GM21526 (cell line): ENCODE measurements at regions not wholly inside any gene's neighbourhood (a gene's known extent, or its start where the extent isn't known, plus 50 kb on each side); places are given as distances from the start of the nearest gene placed in this dataset.
"Not testable (repeated sequence)": the region's sequence is repeated elsewhere in the genome, so short reads cannot be mapped to it uniquely, and the experiment has no call there.

Experiments used
- ATAC-seq: cut with Tn5 transposase; IDR thresholded peaks from one replicate; pipeline ENCODE4 v1.9.1; 2021; ENCODE audit warnings: moderate library complexity; ENCODE audit not compliant: unreplicated experiment, low FRiP score

GRCh38 chr11:24390016-24390415 is 106.8 kb upstream of the LUZP2 start:
- no peak for ATAC-seq

DNA sequence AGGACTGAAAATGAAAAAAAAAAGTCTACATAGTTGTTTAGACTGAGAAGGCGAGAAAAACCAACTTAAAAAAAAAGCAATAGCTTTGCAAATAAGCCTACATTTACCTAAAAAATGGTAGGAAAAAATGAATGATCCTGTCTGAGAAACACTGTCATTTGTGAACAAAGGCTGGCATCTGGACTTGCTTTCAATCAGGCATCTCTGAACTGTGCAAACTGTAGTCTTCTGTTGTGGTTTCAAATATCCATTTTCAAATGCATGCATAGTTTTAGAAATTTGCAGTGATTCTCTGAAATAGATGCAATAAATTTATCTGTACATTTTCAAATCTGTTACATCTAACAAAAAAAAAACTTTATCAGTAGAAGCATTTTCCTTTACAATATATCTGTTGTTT is 106.1 kb upstream of the LUZP2 start:
- ATAC-seq: no peak

DNA sequence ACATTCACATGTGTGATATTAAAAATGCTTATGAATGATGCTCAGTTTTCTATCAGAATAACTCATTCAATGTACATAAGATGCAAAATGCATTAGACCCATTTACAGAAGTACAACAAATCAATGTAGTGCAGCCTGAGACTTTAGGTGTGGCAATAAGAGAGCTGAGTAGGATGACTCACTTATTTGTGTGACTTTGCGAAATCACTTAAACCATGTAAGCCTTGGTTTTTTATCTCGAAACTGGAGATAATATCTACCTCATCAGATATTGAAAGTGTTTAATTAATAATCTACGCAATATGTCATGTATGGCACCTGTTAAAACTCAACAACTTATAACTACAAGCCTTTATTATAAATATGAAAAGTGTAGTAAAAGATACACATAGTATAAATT is 105.7 kb upstream of the LUZP2 start:
- ATAC-seq: no peak

DNA sequence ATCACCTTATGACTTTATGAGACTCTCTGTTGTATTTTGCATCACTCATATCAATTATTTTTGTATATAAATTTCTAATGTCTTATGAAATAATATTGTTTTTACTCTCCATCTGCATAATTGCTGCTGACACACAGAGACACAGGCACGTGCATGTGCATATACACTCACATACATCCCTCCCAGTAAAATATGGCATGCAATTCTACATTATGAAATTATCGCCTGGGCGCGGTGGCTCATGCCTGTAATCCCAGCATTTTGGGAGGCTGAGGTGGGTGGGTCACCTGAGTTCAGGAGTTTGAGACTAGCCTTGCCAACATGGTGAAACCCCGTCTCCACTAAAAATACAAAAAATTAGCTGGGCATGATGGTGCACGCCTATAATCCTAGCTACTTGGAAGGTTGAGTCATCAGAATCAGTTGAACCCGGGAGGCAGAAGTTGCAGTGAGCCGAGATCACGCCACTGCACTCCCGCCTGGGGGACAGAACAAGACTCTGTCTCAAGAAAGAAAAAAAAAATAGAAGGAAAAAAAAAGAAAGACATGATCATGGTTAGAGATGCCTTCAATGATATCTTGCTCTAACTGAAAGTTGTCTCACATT is 96.7 kb upstream of the LUZP2 start:
- ATAC-seq: no peak

DNA sequence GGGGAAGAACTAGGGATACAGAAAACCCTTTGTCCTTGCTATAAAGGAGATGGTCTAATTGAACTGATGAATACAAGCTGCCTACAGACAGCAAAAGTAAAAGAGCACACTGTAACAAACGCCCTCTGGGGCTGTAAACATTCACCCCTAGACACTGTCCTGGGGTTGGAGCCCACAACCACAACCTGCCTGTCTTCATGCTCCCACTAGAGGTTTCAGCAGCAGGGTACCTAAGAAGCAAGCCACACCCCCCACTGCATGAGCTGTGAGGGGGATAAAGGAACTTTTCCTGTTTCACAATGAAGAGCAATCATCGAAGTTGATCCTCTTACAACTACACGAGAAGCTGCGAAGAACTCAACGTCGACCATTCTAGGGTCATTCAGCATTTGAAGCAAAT is 90.5 kb upstream of the LUZP2 start:
- no peak for ATAC-seq

GRCh38 chr11:24406980-24407379 is 89.9 kb upstream of the LUZP2 start:
- no peak for ATAC-seq

GRCh38 chr11:24407733-24408132 is 89.1 kb upstream of the LUZP2 start:
- no peak for ATAC-seq

DNA sequence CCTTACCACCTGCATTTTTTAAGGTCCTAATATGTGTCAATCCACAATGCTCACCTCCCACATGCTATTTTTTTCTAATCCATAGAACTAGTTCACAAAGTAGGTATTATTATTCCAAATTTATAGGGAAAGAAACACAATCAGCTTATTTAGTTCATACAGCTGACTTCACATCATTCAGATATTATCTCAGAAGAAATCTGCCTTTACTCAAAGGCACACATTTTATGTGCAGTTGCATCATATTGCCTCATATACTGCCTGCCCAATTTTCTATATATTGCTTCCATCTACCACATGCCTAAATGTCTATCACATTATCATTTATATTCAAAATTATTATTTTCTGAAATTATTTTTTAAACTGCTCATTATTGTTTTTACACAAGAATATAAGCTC is 88.7 kb upstream of the LUZP2 start:
- no peak for ATAC-seq

- no peak for ATAC-seq
These were observed 85.1 kb upstream of the LUZP2 start for GRCh38 chr11:24411791-24412190.

- ATAC-seq: no peak
These were observed 84.1 kb upstream of the LUZP2 start for GRCh38 chr11:24412722-24413121.

DNA sequence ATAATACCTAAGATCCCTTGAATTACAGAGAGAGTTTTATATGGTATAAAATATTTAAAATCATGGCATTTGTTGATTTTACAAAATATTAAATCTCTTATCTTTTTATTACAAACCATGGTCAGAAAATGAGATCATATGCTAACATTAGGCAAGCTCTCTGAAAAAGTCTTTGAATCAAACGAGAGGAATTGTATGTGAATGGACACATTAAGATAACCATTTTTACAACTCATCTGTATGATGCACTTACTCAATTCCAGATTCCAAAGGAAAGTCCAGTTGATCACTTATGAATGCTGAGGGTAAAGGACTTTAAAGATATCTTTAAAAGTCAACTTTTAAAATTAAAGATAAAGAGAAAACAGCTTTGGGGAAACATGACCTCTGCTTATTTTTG is 83.5 kb upstream of the LUZP2 start:
- no peak for ATAC-seq

DNA sequence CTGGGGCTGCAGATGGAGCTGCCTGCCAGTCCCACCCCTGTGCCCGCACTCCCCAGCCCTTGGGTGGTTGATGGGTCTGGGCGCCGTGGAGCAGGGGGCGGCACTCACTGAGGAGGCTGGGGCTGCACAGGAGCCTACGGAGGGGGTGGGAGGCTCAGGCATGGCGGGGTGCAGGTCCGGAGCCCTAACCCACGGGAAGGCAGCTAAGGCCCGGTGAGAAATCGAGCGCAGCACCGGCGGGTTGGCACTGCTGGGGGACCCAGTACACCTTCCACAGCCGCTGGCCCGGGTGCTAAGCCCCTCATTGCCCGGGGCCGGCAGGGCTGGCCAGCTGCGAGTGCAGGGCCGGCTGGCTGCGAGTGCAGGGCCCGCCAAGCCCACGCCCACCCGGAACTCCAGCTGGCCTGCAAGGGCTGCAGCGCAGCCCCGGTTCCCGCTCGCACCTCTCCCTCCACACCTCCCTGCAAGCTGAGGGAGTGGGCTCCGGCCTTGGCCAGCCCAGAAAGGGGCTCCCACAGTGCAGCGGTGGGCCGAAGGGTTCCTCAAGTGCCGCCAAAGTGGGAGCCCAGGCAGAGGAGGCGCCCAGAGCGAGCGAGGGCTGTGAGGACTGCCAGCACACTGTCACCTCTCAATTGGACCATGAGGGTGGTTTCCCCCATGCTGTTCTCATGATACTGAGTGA is 80.8 kb upstream of the LUZP2 start:
- not testable (repeated sequence) for ATAC-seq

DNA sequence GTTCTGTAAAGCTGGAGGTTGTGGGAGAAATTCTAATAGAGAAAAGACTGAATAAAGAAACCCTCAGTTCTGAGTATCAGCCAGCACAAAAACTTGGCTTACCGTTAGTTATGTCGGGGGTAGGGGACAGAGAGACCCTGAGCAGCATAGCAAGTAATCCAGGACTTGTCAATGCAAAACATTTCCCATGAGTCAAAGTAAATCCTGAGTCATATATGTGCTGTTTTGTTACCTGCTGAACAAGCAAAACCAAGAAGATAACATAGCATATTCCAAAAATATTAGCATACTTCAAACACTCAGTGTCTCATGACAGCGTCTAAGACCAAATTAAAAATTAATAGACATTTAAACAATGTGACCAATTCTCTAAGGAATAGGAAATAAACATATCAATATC is 75.1 kb upstream of the LUZP2 start:
- ATAC-seq: no peak

DNA sequence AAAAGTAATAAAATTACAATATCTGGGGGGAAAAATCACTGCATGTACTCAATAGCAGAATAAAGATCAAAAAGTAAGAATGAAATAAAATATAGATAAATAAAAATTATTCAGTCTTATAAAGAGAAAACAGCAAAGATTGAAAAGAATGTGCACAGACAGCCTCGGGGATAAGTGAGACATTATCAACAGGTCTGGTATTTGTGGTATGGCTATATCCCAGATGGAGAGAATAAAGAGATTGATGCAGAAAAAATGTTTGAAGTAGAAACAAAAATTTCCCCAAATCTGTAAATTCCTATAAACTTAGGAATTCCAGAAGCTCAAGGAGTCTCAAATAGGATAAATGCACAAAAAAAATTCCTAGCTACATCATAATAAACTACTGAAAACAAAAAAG is 74.5 kb upstream of the LUZP2 start:
- no peak for ATAC-seq

- no peak for ATAC-seq
These were observed 59.7 kb upstream of the LUZP2 start for GRCh38 chr11:24437123-24437522.
